ENCODE measurements at regions not wholly inside any gene's neighbourhood (a gene's known extent, or its start where the extent isn't known, plus 50 kb on each side); places are given as distances from the start of the nearest gene placed in this dataset.
A peak's percentile ranks its signal among the peaks of the same experiment; 100 is the strongest.

DNA sequence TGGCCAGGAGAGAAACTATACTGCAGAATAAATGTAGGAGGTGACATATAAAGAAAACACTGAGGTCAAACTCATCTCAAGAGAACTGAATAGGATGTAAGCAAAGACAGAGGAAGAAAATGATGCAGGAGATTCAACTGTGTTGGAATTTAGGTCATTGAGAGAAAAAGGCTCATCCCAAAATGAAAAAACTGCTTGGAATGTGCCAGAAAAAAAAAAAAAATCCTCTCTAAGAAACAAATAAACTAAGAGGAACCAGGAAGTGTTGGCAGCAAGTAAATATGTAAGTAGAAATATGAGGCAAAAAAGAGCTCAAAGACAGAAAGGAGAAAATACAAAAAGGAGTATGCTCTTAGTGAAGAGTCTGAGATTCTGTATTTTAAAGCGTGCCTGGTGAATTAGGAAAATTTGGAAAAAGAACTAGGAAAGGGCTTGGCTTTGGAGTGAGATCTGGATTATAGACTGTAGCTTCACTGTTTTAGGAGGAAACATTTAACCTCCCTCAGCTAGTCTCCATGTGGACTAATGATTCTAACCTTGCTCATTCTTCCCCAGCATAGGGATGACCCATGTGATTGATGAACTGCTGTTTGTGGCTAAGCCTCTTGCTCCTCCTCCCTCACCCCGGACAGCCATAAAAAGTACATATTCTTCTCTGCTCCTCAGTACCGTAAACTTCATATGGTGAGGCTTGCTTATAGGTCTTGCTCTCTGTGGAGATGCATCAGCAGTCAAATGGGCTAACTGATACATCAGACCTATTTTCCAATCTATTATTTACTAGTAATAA, 185.6 kb upstream of the POU5F2 start:
- DNase-seq: no peak

DNA sequence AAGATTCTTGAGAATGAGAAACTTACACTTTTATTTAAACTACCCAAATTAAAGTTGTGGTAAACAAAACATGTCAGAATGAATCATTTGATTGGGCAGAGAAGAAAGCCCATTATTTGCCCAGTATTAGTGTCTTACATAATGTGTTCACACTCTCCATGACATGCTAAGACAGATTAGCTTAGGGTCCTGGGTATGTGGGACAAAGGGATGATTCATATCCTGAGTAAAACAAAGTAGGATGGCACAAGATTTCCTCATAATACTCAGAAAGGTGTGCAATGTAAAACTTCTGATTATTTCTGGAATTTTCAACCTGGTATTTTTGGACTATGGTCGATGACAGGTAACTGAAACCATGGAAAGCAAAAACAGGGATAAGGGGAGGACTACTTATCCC, 183.9 kb upstream of the POU5F2 start:
- no peak for DNase-seq

DNA sequence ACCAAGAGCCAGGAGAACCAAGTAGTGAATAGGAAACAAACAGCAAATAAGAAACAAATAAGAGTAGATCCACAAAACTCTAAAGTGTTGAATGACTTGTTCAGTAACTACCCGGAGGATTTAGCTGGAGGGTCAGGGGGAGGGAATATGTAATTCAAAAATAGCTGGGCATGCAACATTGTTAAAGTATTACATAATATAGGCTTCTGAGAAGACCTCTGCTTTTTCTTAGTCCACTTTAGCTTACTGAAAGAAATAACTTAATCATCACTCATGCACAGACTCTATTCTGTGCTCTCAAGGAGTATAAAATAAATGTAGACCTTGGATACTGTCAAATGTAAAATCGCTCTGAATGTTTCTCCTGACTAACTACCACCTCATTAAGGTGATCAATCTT, 183.2 kb upstream of the POU5F2 start:
- DNase-seq: no peak

DNA sequence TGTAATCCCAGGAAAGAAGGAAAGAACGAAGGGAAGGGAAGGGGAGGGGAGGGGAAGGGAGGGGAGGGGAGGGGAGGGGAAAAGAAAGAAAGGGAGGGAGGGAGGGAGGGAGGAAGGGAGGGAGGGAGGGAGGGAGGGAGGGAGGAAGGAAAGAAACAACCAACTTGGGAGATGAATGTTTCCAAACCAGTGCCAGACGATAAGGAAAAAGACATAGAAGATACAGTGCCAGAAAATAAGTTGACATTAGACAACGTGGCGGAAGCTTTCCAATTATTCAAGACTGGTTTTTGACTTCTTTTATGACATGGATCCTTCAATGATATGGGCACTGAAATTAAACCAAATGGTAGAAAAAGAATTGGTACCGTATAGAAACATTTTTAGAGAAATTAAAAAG, 181.2 kb upstream of the POU5F2 start:
- no peak for DNase-seq

DNA sequence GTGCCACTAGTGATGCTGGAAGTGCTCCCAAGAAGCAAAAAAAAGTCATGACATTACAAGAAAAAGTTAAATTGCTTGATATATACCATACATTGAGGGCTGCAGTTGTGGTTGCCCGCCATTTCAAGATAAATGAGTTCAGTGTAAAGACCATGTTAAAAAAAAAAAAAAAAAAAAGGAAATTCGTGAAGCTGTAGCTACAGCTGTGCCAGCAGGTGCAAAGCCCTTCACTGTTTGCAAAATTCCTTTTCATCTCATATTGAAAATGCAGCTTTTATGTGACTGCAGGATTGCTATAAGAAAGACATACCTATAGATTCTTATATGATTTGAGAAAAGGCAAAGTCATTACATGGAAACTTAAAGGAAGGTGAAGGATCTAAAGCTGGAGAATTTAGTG, 179.6 kb upstream of the POU5F2 start:
- DNase-seq: no peak

DNA sequence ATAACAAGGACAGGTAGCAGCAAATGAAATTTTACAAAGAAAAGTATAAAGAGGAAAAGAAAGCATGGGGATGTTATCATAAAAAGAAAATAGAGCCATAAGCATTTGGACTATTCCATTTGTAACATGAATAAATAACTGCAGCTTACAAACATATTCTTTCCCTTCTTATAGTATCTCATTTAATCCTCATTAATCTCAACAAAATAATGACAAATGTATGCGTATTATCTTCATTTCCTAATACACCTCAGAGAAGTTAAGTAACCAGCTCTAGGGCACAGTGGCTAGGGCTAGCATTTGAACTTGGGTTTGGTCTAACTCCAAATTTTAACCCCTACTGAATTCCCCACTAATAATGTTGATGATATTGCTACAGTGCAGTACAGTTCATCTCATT, 175.5 kb upstream of the POU5F2 start:
- no peak for DNase-seq

DNA sequence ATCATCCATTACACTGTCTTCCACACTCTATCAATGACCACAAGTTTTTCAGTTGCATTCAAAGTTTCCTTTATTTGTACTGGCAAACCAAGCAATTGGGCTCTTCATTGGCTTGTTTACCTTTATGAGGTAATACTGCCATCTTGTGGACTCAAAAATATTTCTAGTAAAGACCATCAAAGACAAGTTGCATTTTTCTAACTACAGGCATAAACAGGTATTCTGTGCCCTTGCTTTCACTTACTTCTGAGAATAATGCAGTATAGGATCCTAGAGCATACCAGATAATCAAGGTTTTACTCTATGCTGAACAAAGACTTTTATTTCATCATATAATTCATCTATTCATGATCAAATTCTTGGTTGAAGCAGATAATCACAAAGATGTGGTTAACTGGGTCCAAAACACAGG, 173.7 kb upstream of the POU5F2 start:
- peak; percentile 52 for DNase-seq

DNA sequence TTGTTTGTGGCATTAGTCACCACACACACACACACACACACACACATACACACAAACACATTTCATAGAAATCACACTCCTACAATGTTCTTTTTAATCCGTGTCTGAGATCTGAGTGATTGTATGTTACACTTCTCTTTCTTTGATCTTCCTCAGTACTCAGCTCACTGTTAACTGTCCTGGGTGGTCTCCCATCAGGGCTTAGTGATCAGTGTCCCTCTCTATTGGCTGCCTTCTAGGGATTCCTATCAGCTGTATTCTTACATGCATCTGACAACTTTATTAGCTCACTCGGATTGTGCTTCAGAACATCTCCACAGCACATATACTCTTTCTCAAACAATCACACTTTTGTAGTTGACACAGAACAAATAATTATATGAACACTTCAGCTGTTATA, 170.2 kb upstream of the POU5F2 start:
- DNase-seq: no peak

DNA sequence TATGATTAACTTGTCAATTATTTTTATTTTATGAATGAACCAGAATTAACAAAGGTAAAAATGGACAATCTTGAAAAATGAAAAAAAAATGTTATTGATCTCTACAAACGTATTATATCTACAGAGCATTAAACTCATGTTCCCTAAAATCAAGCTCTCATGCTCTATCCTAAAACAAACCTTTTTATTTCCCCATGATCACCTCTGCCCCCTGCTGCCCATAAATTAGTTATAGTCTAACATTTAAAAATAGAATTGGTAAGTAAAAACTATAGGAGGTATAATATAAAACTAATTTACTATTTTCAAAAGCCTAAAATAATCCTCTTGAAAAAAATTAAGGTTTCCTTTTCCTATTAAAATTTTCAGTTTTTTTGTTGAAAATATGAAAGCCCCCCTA, 168.0 kb upstream of the POU5F2 start:
- DNase-seq: no peak

DNA sequence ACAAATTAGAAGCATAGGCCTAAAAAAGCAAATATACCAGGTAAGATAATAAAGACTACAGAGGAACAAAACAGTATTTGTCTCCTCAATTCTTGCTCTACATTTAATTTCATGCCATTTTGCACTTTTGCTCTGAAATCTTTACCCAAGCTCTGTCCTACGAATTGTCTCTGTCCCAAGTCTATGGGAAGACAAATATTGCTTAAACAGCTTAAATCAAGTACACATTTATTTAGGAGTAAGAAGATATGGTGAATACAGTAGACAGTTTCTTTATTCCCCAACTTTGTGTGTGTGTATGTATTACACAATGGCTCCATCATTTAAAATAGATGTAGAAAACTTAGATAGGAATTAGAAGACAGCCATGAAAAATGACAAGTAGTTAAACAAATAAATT, 163.5 kb upstream of the POU5F2 start:
- no peak for DNase-seq

DNA sequence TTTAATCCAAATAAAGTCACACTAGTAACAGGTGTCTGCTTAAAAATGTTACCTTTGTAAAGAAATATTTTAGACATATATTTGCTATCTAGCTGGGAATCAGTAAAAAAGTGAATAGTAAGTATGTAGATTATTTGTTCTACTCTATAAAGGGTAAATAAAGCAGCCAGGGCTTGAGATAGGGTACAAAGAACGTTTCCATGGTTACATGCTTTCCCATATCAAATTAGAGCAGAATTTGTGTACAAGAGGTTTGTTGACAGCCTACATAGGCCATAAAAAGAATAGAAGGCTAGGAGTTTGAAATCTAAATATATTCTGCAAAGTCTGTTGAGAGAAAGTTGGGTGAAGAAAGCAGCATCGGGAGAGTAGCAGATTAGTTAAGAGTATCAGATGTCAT, 160.9 kb upstream of the POU5F2 start:
- no peak for DNase-seq

DNA sequence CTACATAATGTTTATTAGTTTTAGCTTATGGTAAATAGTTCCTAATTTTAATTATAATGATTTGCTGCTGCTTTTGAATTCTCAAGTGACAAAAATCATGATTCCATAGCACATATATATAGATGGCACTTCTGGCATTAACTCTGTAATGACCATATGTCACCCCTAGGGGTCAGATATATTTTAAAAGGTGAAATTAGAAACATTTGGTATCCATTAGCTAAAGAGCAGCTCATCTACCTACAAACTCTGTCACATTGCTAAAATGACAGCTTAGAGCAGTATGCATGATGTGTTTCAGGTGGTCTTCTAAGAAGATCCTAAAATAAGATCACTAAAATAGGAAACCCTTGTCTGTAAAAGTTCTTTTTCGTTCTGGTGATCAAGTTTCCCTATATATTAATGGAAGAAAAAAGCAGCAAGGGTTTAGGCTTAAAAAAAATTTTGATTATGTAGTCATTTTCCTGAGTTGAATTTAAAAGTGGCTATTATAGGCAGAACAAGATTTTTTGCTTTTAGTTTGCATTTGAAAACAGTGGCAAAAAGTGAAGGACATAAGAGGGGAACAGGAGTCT, 157.7 kb upstream of the POU5F2 start:
- DNase-seq: no peak

DNA sequence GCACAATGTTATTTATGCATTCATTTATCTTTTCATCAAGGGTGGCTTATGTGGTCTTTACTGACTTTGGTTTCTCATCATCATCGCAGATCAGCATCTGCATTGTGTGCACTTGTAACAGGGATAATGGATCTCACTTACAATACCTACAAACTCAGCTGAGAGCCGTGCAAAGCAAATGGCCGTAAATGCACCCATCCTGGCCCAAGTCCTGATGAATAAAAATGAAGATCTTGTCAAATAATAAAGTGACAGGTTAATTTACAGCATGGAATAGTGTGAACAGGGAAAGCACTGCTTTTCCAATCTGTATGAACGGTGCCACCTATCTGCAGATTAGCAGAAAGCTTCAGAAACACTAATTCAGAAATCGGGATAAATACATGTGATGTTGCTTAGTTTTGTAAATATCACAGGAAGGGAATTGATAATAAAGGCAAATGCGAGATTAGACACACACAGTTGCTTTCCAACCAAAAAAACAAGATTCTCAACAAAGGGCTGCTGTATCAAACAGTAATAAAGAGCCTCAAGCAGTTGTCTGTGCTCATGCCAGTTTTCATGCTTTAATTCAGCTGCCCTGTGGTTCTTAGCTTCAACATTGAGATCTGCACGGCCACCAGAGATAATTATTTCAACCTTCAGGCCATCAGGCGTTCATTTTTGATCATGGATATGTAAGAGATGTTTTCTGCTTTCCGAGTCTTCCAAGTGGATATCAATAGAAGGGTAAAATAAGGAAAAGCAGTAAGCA, 153.4 kb upstream of the POU5F2 start:
- no peak for DNase-seq

DNA sequence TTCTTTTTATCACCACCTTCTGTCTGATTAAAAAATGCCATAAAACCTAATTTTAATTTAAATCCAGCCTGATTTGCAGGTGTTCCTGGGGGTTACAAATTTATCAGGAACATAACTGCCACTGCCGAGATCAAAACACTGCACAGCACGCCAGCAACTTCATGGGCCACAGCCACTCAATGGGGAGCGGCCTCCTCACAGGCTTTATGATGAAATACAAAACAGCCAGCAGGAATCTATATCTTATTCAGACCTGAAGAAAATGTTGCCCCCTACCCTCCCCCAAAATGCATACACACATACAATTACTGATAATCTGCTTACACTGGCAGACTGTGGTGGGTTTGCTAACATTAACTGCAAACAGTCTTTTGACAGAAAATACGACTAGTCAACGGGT, 151.7 kb upstream of the POU5F2 start:
- no peak for DNase-seq

DNA sequence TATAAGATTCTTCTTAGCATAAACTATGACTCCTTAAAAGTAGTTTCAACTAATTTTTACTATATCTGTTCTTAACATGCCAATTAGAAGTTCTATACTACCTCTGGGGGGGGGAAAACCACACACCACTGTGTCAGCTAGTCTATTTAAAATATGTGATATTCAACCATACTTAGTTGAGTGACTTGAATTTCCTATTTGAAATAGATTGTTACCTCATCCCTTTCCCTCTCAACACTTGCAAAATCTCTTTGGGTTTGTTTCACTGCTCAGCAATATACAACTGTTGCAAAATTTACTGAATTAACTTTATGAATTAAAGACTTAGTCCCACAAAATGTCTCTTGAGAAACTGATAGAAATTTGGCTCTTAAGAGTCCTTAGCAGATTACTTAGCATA, 151.1 kb upstream of the POU5F2 start:
- DNase-seq: no peak

DNA sequence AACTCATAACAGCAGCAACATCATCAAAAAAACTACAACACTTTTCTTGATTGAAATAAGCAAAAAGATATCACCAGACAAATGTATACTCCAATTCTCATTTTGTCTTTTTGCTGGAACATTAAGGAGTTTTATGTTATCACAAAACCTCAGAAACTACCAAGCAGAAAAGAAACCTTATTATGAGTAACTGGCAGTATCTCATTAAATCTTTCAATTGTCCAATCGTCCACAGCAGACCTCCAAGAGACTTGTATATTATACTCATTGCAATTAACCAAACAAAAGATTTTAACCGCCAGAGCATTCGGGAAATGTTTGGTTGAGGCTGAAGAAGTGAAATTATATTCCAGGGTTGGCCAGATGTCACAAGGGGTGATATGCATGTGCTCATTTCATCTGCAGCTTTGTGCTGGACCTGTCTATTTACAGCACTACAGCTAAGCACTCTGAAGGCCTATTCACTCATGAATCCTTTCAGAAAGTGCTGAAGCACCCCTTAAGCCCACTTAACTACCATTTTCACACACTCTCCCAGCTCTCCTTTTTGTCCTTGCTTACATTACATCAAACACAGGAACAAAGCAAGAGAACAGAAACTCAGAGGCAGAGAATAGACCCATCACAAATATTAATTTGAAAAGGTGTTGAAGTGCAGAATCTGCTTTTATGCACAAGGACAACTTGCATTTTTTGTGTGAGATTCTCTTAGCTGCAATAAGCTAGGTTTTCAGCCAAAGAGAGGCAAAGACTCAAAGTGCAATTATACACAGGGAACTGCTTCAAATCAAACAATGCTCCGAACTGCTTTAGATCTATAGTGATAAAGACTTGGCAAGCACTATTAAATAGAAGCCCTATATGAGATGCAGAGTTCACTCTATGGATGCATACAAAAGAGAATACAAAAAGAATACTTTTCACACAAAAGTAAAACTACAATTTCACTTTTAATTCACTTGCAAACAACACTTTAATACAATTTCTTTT, 150.4 kb upstream of the POU5F2 start:
- DNase-seq: no peak

DNA sequence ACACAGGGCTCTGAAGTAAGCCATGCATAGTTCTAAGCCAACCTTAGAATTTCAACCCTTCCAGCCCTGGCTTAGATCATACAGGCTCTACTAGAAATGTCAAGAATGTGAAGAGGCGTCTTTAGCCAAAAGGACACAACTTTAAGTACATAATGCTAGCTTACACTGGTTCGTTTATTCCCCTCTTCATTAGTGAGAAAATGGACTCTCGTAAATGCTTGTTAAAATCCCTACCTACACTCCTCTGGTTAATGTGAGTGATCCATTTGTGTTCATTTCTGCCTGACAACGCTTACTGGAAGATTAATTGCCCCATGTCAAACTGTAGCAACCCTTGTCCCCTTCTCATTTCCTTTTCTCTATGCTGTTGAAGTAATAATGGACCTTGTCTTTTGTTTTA, 149.3 kb upstream of the POU5F2 start:
- no peak for DNase-seq

DNA sequence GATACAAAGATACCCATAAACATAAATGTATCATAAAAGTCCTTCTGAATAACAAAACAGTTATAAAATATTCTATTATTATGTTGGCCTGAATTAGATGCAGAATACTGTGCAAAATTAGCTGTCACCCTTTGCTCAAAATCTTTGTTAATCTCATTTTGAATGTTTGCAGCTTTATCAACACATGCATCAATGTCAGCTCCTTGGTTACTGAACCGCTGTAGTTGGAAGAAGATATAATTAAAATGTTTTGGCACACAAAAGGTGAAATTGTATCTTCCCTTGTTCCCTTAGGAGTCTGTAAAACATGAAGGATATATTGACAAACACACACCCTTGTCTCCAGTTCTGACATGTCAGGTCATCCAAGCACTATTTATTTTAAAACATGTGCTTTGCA, 146.3 kb upstream of the POU5F2 start:
- DNase-seq: no peak

DNA sequence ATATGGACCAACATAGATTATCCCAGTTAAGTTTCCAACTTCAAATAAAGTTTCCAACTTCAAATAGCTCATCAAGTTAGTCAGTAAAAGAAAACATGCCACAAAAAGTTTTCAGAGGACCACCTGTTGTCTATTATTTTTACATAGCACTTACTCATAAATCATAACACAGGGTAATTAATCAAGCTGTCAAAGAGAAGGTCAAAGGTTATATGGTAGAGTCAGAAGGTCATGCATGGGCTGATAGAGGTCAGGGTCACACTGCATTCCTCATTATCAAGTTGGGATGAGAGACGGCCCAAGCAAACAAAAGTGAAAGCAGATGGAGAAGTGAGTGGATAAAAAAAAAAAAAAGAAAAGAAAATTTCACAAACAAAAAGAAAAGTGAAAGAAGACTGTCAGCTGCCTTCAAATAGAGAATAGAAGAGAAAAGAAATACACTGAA, 145.5 kb upstream of the POU5F2 start:
- no peak for DNase-seq

DNA sequence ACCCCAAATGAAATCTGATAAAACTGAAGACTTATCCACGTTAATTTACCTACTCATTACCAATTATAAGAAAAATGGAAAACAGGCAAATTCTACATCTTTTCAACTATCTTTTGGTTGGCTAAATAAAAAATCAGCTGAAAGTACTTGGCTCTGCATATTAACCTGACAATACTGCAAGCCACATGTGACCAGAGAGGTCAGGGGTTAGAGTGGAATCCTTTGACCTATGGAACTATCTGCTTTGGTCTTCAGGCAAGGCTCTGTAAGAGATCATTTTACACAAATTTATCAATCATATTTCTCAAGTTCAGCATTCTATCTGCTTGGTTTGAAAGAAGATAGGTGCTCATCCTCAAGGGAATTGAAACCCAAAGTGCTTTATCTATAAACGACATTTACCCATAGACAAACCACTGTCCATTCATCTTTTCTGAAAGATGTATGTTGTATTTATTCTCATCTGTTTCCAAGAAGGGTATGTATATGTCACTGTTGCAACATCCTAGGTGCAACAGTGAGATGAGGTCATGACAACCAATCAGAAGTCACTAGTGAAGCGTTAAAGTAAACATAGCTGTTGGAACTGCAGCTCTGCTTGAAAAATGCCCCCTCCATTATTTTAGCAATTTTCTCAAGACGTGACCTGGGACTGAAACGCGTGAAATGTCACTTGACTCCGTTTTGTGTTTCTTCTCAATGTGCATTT, 144.9 kb upstream of the POU5F2 start:
- no peak for DNase-seq

DNA sequence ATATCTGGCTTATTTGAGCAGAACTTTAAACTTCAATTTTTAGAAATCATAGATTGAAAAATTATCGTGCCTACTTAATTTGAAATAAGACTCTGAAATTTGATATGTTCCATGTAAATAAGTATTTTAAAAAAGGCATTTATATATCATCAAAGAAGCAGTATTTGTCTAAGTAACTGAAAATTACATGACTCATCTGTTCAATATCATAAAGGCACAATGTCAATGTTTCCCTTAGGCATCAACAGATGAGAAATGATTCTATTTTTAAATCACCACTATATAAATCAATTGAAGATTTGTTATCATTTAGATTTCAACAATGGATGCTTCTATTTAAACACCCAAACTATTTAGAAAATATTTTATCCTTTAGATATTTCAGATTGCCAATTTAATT, 142.9 kb upstream of the POU5F2 start:
- DNase-seq: no peak

DNA sequence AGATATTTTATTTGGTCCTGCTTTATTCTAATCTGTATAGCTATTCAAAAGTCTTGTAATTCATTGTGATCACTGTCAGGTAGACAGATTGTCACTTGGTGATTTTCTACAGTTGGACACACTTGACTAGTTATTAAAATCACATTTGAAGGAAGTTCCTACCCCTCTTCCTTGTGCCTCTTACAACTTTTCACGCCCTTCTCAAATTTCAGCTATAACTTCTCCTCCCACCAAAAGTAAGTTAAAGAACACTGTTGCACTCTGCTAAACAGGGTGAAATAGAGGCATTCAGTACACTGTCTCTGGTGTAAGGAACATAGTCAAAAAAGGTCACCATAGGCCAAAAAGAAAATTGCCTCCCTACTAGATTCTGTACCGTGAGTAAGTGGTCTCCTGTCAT, 142.1 kb upstream of the POU5F2 start:
- DNase-seq: no peak
